CD4-positive, CD25-positive, alpha-beta regulatory T cell (primary cell): ENCODE measurements at regions not wholly inside any gene's neighbourhood (a gene's known extent, or its start where the extent isn't known, plus 50 kb on each side); places are given as distances from the start of the nearest gene placed in this dataset.
"Not testable (repeated sequence)": the region's sequence is repeated elsewhere in the genome, so short reads cannot be mapped to it uniquely, and the experiment has no call there.

Source experiments
- ATAC-seq, 2 donors: fragments of 150-1000 bp; cut with Tn5 transposase; one replicate each; pipeline ENCODE4 v1.10.0; 2021; ENCODE audit warnings: low read depth in 2 of 2, moderate number of reproducible peaks in 2 of 2, moderate library complexity in 1 of 2
- DNase-seq, 3 donors: peaks; one replicate each; pipeline versions ENCODE4 v3.0.0 to v3.0.0-alpha.2; 2012 to 2022; ENCODE audit warnings: mixed read lengths in 1 of 3
- H3K27ac ChIP-seq: one replicate; pipeline ENCODE4 v1.7.0; 2013; ENCODE audit warnings: mild to moderate bottlenecking, low read length; ENCODE audit not compliant: insufficient read depth, poor library complexity, severe bottlenecking
- H3K27me3 ChIP-seq: one replicate; pipeline ENCODE4 v1.7.0; 2013; ENCODE audit warnings: low read length; ENCODE audit not compliant: control insufficient read depth, insufficient read depth
- H3K36me3 ChIP-seq: one replicate; pipeline ENCODE4 v1.7.0; 2013; ENCODE audit warnings: mild to moderate bottlenecking, low read length, moderate library complexity; ENCODE audit not compliant: control insufficient read depth, insufficient read depth
- H3K4me1 ChIP-seq: 2 replicates; pipeline ENCODE4 v1.7.0; 2013; ENCODE audit warnings: mild to moderate bottlenecking, low read length; ENCODE audit not compliant: insufficient read depth, control insufficient read depth, poor library complexity, severe bottlenecking
- H3K4me3 ChIP-seq: one replicate; pipeline ENCODE4 v1.7.0; 2013; ENCODE audit warnings: low read depth, mild to moderate bottlenecking, low read length, moderate library complexity
- H3K9me3 ChIP-seq, 2 experiments: 1 replicate in 1 of 2; 2 replicates in 1 of 2; pipeline ENCODE4 v1.7.0; 2013; ENCODE audit warnings: low read length in 2 of 2, mild to moderate bottlenecking in 1 of 2, moderate library complexity in 1 of 2; ENCODE audit not compliant: control insufficient read depth in 2 of 2
- H3K27ac Mint-ChIP-seq, 3 donors: one replicate each; pipeline ENCODE4 v1.8.0; 2020 to 2022; ENCODE audit warnings: mild to moderate bottlenecking in 3 of 3, mixed read lengths in 3 of 3, moderate library complexity in 2 of 3
- H3K27me3 Mint-ChIP-seq: one replicate; pipeline ENCODE4 v1.8.0; 2022; ENCODE audit warnings: mild to moderate bottlenecking, mixed read lengths
- H3K36me3 Mint-ChIP-seq: one replicate; pipeline ENCODE4 v1.8.0; 2020; ENCODE audit warnings: mixed read lengths
- H3K4me1 Mint-ChIP-seq, 4 donors: one replicate each; pipeline ENCODE4 v1.8.0; 2020 to 2022; ENCODE audit warnings: mixed read lengths in 4 of 4, mild to moderate bottlenecking in 1 of 4
- H3K4me3 Mint-ChIP-seq, 4 donors: one replicate each; pipeline ENCODE4 v1.8.0; 2020 to 2022; ENCODE audit warnings: mild to moderate bottlenecking in 4 of 4, mixed read lengths in 4 of 4, moderate library complexity in 3 of 4
- H3K9me3 Mint-ChIP-seq, 7 donors: one replicate each; pipeline ENCODE4 v1.8.0; 2020 to 2022; ENCODE audit warnings: mixed read lengths in 7 of 7, mild to moderate bottlenecking in 3 of 7, moderate library complexity in 2 of 7

DNA sequence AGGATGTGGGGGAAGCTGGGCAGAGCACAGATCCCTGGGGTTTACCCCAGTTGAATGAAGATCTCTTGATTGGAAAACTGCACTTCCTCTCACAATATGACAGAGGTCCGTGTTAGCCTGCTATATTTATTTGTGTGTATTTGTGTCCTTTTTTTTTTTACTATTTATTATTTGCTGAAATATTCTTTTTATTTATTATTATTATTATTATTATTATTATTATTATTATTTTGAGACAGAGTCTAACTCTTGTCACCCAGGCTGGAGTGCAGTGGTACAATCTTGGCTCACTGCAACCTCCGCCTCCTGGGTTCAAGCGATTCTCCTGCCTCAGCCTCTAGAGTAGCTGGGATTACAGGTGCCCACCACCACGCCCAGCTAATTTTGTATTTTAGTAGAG lies 84.0 kb upstream of the USP29 start:
- not testable (repeated sequence) for ATAC-seq, H3K36me3 ChIP-seq, H3K4me1 Mint-ChIP-seq, DNase-seq, H3K27me3 Mint-ChIP-seq, H3K4me1 ChIP-seq, H3K27ac ChIP-seq, H3K27me3 ChIP-seq, H3K27ac Mint-ChIP-seq, H3K4me3 Mint-ChIP-seq, H3K36me3 Mint-ChIP-seq, H3K4me3 ChIP-seq
- peaks cover 9 to 55% (median 16%) of the 10 kb centered on the region in 7 donors for H3K9me3 Mint-ChIP-seq
- H3K9me3 ChIP-seq = peaks cover 18 to 47% of the 10 kb centered on the region in 2 experiments

DNA sequence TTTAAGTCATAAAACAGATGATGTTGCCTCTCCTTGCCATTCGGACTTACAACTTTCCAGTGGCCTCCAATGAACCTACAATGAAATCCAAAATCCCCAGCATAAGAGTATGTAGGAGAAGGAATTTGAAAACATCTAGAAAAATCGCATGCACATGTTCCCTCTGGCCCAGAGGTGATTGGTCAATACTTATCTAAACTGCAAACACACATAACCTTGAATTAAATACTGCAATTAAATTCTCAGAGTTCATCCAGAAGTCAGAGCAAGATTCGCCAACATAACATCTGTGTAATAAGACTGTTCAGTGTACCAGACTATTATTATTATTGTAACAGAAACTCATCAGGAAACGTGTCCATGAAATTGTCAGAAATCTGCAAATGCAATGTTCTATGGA lies 82.2 kb upstream of the USP29 start:
- H3K4me3 ChIP-seq = no peak overlapping the region
- peaks cover 5% of the 10 kb centered on the region for H3K36me3 Mint-ChIP-seq

GRCh38 chr19:57047743-57048142 lies 72.0 kb upstream of the USP29 start:
- Histone ChIP-seq H3K9me3 (peaks cover 17 to 47% of the 10 kb centered on the region in 2 experiments), H3K4me1 (no peaks in the 10 kb centered on the region), H3K27ac (no peak overlapping the region), H3K4me3 (no peak overlapping the region), H3K36me3 (no peaks in the 10 kb centered on the region), H3K27me3 (no peaks in the 10 kb centered on the region)
- Mint-ChIP-seq H3K9me3 (peaks cover 0 to 41% (median 20%) of the 10 kb centered on the region in 7 donors), H3K4me1 (no peaks in the 10 kb centered on the region), H3K4me3 (no peak overlapping the region), H3K36me3 (no peaks in the 10 kb centered on the region), H3K27ac (no peak overlapping the region), H3K27me3 (no peaks in the 10 kb centered on the region)
- ATAC-seq = no peak
- DNase-seq = no peak

More for the DNA sequence above, 82.2 kb upstream of the USP29 start:
- ATAC-seq = no peak
- H3K27ac ChIP-seq = no peak overlapping the region
- no peaks in the 10 kb centered on the region for H3K27me3 ChIP-seq
- Mint-ChIP-seq H3K4me1 (no peaks in the 10 kb centered on the region), H3K4me3 (no peak overlapping the region), H3K27ac (no peak overlapping the region), H3K9me3 (peaks cover 9 to 63% (median 19%) of the 10 kb centered on the region in 7 donors), H3K27me3 (no peaks in the 10 kb centered on the region)
- no peaks in the 10 kb centered on the region for H3K36me3 ChIP-seq
- peaks cover 17 to 38% of the 10 kb centered on the region in 2 experiments for H3K9me3 ChIP-seq
- no peaks in the 10 kb centered on the region for H3K4me1 ChIP-seq
- DNase-seq = no peak

DNA sequence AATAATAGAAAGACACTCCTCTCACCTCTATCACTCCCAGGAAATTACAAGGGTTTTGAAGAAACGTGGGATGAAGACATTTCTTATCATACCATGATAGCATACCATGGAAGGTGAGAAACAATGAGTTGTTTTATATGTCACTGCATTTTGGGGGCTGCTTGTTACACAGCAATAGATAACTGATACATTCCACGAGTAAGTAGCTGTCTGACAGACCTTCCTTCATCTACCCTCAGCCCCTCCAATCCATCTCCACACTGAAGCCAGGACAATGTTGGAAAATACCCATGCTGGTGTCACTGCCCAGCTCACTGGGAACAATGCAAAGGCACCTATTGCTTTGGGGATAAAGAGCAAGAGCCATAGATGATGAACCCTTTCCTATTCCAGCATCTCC lies 68.9 kb upstream of the USP29 start:
- Mint-ChIP-seq H3K4me1 (no peaks in the 10 kb centered on the region), H3K9me3 (peaks cover 5 to 50% (median 27%) of the 10 kb centered on the region in 7 donors), H3K27me3 (no peaks in the 10 kb centered on the region), H3K36me3 (no peaks in the 10 kb centered on the region), H3K27ac (no peak overlapping the region), H3K4me3 (no peak overlapping the region)
- no peaks in the 10 kb centered on the region for H3K4me1 ChIP-seq
- DNase-seq = no peak
- no peak overlapping the region for H3K27ac ChIP-seq
- no peak for ATAC-seq
- no peak overlapping the region for H3K4me3 ChIP-seq
- no peaks in the 10 kb centered on the region for H3K36me3 ChIP-seq
- no peaks in the 10 kb centered on the region for H3K27me3 ChIP-seq
- peaks cover 18 to 56% of the 10 kb centered on the region in 2 experiments for H3K9me3 ChIP-seq

- ATAC-seq (no peak), DNase-seq (no peak)
- Histone ChIP-seq H3K27me3 (no peaks in the 10 kb centered on the region), H3K36me3 (no peaks in the 10 kb centered on the region), H3K9me3 (peaks cover 18 to 54% of the 10 kb centered on the region in 2 experiments), H3K4me3 (no peak overlapping the region), H3K27ac (no peak overlapping the region), H3K4me1 (no peaks in the 10 kb centered on the region)
- H3K27me3 Mint-ChIP-seq = no peaks in the 10 kb centered on the region
- H3K4me3 Mint-ChIP-seq = no peak overlapping the region
- H3K4me1 Mint-ChIP-seq = no peaks in the 10 kb centered on the region
- H3K27ac Mint-ChIP-seq = no peak overlapping the region
- H3K36me3 Mint-ChIP-seq = no peaks in the 10 kb centered on the region
- H3K9me3 Mint-ChIP-seq = peaks cover 6 to 54% (median 26%) of the 10 kb centered on the region in 7 donors
Observed at GRCh38 chr19:57052081-57052480, 67.7 kb upstream of the USP29 start.

- H3K9me3 ChIP-seq = peaks cover 14 to 48% of the 10 kb centered on the region in 2 experiments
- Mint-ChIP-seq H3K27me3 (no peaks in the 10 kb centered on the region), H3K9me3 (peaks cover 5 to 45% (median 23%) of the 10 kb centered on the region in 7 donors), H3K4me1 (no peaks in the 10 kb centered on the region), H3K4me3 (no peak overlapping the region), H3K36me3 (no peaks in the 10 kb centered on the region), H3K27ac (no peak overlapping the region)
- no peak for DNase-seq
- H3K4me1 ChIP-seq = no peaks in the 10 kb centered on the region
- no peak overlapping the region for H3K4me3 ChIP-seq
- H3K27me3 ChIP-seq = no peaks in the 10 kb centered on the region
- no peak for ATAC-seq
- no peak overlapping the region for H3K27ac ChIP-seq
- H3K36me3 ChIP-seq = no peaks in the 10 kb centered on the region
Observed at GRCh38 chr19:57053401-57053800, 66.4 kb upstream of the USP29 start.

- Mint-ChIP-seq H3K9me3 (peaks cover 4 to 47% (median 21%) of the 10 kb centered on the region in 7 donors), H3K36me3 (no peaks in the 10 kb centered on the region), H3K27ac (no peak overlapping the region), H3K4me3 (no peak overlapping the region), H3K27me3 (no peaks in the 10 kb centered on the region), H3K4me1 (no peaks in the 10 kb centered on the region)
- H3K4me3 ChIP-seq = no peak overlapping the region
- ATAC-seq (no peak), DNase-seq (no peak)
- no peaks in the 10 kb centered on the region for H3K4me1 ChIP-seq
- H3K36me3 ChIP-seq = no peaks in the 10 kb centered on the region
- H3K9me3 ChIP-seq = peaks cover 10 to 36% of the 10 kb centered on the region in 2 experiments
- H3K27ac ChIP-seq = no peak overlapping the region
- no peaks in the 10 kb centered on the region for H3K27me3 ChIP-seq
Observed at GRCh38 chr19:57055956-57056355, 63.8 kb upstream of the USP29 start.

GRCh38 chr19:57057036-57057686 lies 62.6 kb upstream of the USP29 start:
- no peak overlapping the region for H3K4me3 Mint-ChIP-seq
- H3K9me3 Mint-ChIP-seq = peaks cover 4 to 43% (median 21%) of the 10 kb centered on the region in 7 donors
- no peaks in the 10 kb centered on the region for H3K36me3 Mint-ChIP-seq
- H3K27me3 ChIP-seq = no peaks in the 10 kb centered on the region
- no peak for ATAC-seq
- H3K36me3 ChIP-seq = no peaks in the 10 kb centered on the region
- no peak overlapping the region for H3K27ac ChIP-seq
- no peak overlapping the region for H3K4me3 ChIP-seq
- no peaks in the 10 kb centered on the region for H3K27me3 Mint-ChIP-seq
- peaks cover 6 to 29% of the 10 kb centered on the region in 2 experiments for H3K9me3 ChIP-seq
- no peak overlapping the region for H3K27ac Mint-ChIP-seq
- no peaks in the 10 kb centered on the region for H3K4me1 ChIP-seq
- H3K4me1 Mint-ChIP-seq = no peaks in the 10 kb centered on the region
- DNase-seq = no peak
